ENCODE measurements at regions not wholly inside any gene's neighbourhood (a gene's known extent, or its start where the extent isn't known, plus 50 kb on each side); places are given as distances from the start of the nearest gene placed in this dataset.

GRCh38 chr4:167903291-167903721, 189.0 kb upstream of the ANXA10 start:
- Histone ChIP-seq H2BK12ac (ENCODE audit: low read depth, low read length) (no peak overlapping the region), H3K18ac (ENCODE audit: extremely low read depth, low read length) (no peak overlapping the region), H3K36me3 (ENCODE audit: control insufficient read depth in 2 of 4, insufficient read depth in 4 of 4, low read length in 3 of 4) (no peaks in the 10 kb centered on the region; a peak in 1 of 8 replicates), H4K5ac (ENCODE audit: insufficient read length, low read depth, low read length) (no peak overlapping the region), H3K79me1 (ENCODE audit: low read depth, low read length) (no peaks in the 10 kb centered on the region), H2BK20ac (ENCODE audit: low read length) (no peak overlapping the region), H2BK120ac (replicated peaks; ENCODE audit: low read depth, low read length) (no peak overlapping the region), H3K9me3 (ENCODE audit: insufficient read depth in 2 of 2, low read depth in 1 of 2, low read length in 1 of 2) (no peaks in the 10 kb centered on the region), H3K4me3 (ENCODE audit: extremely low read depth in 1 of 4, insufficient read depth in 2 of 4, low read depth in 3 of 4, low read length in 4 of 4) (no peak overlapping the region), H3K79me2 (ENCODE audit: control insufficient read depth in 1 of 2, insufficient read depth in 2 of 2, low read length in 2 of 2) (no peaks in the 10 kb centered on the region), H2AFZ (ENCODE audit: low read length) (no peak overlapping the region), H3K23ac (ENCODE audit: insufficient read length) (no peak overlapping the region), H2BK15ac (ENCODE audit: low read length) (no peak overlapping the region), H2BK5ac (ENCODE audit: low read depth, low read length) (no peak overlapping the region), H3K4me1 (replicated peaks in 1 of 4; ENCODE audit: control insufficient read depth in 3 of 4, insufficient read depth in 4 of 4, low read length in 3 of 4) (peaks cover 0 to 2% (median 0%) of the 10 kb centered on the region in 4 experiments; a peak in 1 of 7 replicates), H3K4ac (replicated peaks; ENCODE audit: insufficient read length, low read depth, low read length) (no peak overlapping the region), H4K91ac (replicated peaks; ENCODE audit: insufficient read length, low read length) (no peak overlapping the region), H3K27ac (ENCODE audit: low read depth, low read length) (no peak overlapping the region), H4K8ac (ENCODE audit: extremely low read depth, insufficient read depth, low read length) (no peak overlapping the region), H3K23me2 (ENCODE audit: low read depth, low read length) (no peaks in the 10 kb centered on the region), H3K4me2 (ENCODE audit: insufficient read depth in 1 of 2, low read depth in 2 of 2, low read length in 2 of 2) (no peak overlapping the region), H3K27me3 (replicated peaks in 1 of 4; ENCODE audit: control insufficient read depth in 3 of 4, extremely low read depth in 1 of 4, insufficient read depth in 3 of 4, low read length in 3 of 4) (no peaks in the 10 kb centered on the region), H3K9ac (replicated peaks in 1 of 4; ENCODE audit: extremely low read depth in 1 of 4, low read depth in 3 of 4, low read length in 3 of 4) (no peak overlapping the region), H3K56ac (replicated peaks; ENCODE audit: insufficient read length, low read depth, low read length) (no peak overlapping the region), H4K20me1 (replicated peaks in 1 of 2; ENCODE audit: control insufficient read depth in 1 of 2, insufficient read depth in 2 of 2, low read length in 2 of 2) (no peaks in the 10 kb centered on the region), H3K14ac (ENCODE audit: insufficient read length) (no peak overlapping the region), H2AK5ac (ENCODE audit: low read depth, low read length) (no peak overlapping the region)
- ChIA-PET CTCF (ENCODE audit: partially characterized antibody) (no interaction called here), POLR2A (ENCODE audit: partially characterized antibody) (no interaction called here)
- 94% methylated on average over 1 of the region's 1 CpG; no CpG with 5 or more reads in 1 of the 2 experiments for WGBS, 2 experiments (ENCODE audit: extremely low coverage in 1 of 2, insufficient coverage in 1 of 2, insufficient read length in 1 of 2, insufficient replicate concordance in 2 of 2, low coverage in 1 of 2, low lambda C conversion rate in 2 of 2, missing lambda C conversion rate in 1 of 2)
- TF ChIP-seq CTBP2 (IDR thresholded peaks at IDR 0.05; ENCODE audit: borderline replicate concordance, insufficient read depth, insufficient read length, low read length) (no peak), CHD1 (IDR thresholded peaks at IDR 0.05; ENCODE audit: low read depth, low read length) (no peak), JUN (IDR thresholded peaks at IDR 0.05; ENCODE audit: low read depth, low read length) (no peak), KDM4A (IDR thresholded peaks at IDR 0.05; ENCODE audit: low read depth, low read length, severe bottlenecking) (no peak), SP1 (IDR thresholded peaks at IDR 0.05; ENCODE audit: low read depth, low read length) (no peak), GTF2F1 (IDR thresholded peaks at IDR 0.05; ENCODE audit: borderline replicate concordance, low read depth, low read length) (no peak), ATF3 (IDR thresholded peaks at IDR 0.05; ENCODE audit: insufficient read depth, low read depth, low read length) (no peak), RFX5 (IDR thresholded peaks at IDR 0.05; ENCODE audit: borderline replicate concordance, low read depth, low read length) (no peak), CHD2 (IDR thresholded peaks at IDR 0.05; ENCODE audit: low read length) (no peak), POLR2AphosphoS5 (IDR thresholded peaks at IDR 0.05; ENCODE audit: low read depth, low read length) (no peak), USF2 (IDR thresholded peaks at IDR 0.05; ENCODE audit: low read length) (no peak), CBX5 (IDR thresholded peaks at IDR 0.05; ENCODE audit: low read depth, low read length) (no peak)
- DNase-seq (ENCODE audit: low read depth in 1 of 2, low spot score in 2 of 2): no peak
- FAIRE-seq: no peak
